Lung (tissue), 11 donors: ENCODE measurements at regions not wholly inside any gene's neighbourhood (a gene's known extent, or its start where the extent isn't known, plus 50 kb on each side); places are given as distances from the start of the nearest gene placed in this dataset.

Source experiments
- ATAC-seq: fragments of 200-7000 bp; cut with Tn5 transposase; one replicate; pipeline ENCODE4 v1.9.1; 2020; ENCODE audit warnings: moderate number of reproducible peaks; ENCODE audit not compliant: insufficient read depth, low FRiP score
- DNase-seq, 3 donors: peaks; one replicate each; pipeline ENCODE4 v3.0.0-alpha.2; 2013 to 2017
- H3K27ac ChIP-seq, 2 donors: one replicate each; pipeline ENCODE4 v1.5.1; 2013; ENCODE audit warnings: mild to moderate bottlenecking in 2 of 2, moderate library complexity in 2 of 2, control low read depth in 1 of 2, inconsistent platforms in 1 of 2, low read depth in 1 of 2, low read length in 1 of 2
- H3K27me3 ChIP-seq, 3 donors: one replicate each; pipeline ENCODE4 v1.5.1; 2013; ENCODE audit warnings: low read length in 2 of 3; ENCODE audit not compliant: control insufficient read depth in 3 of 3, insufficient read depth in 3 of 3
- H3K36me3 ChIP-seq, 4 donors: one replicate each; pipeline ENCODE4 v1.5.1; 2013; ENCODE audit warnings: low read length in 4 of 4, mild to moderate bottlenecking in 1 of 4, moderate library complexity in 1 of 4; ENCODE audit not compliant: control insufficient read depth in 4 of 4, insufficient read depth in 4 of 4
- H3K4me1 ChIP-seq, 5 donors: one replicate each; pipeline ENCODE4 v1.5.1; 2013; ENCODE audit warnings: low read length in 5 of 5, mild to moderate bottlenecking in 2 of 5, moderate library complexity in 1 of 5; ENCODE audit not compliant: control insufficient read depth in 5 of 5, insufficient read depth in 5 of 5
- H3K4me3 ChIP-seq: one replicate; pipeline ENCODE4 v1.5.1; 2013; ENCODE audit warnings: mild to moderate bottlenecking, control low read depth, moderate library complexity
- H3K9ac ChIP-seq, 2 donors: one replicate each; pipeline ENCODE4 v1.5.1; 2013; ENCODE audit warnings: low read length in 2 of 2, control low read depth in 1 of 2; ENCODE audit not compliant: insufficient read depth in 1 of 2
- H3K9me3 ChIP-seq, 4 donors: one replicate each; pipeline ENCODE4 v1.5.1; 2013; ENCODE audit warnings: low read length in 3 of 4, mild to moderate bottlenecking in 1 of 4, moderate library complexity in 1 of 4; ENCODE audit not compliant: control insufficient read depth in 4 of 4, insufficient read depth in 3 of 4
- CTCF ChIP-seq: IDR thresholded peaks from 2 replicates; pipeline ENCODE4 v1.5.1; 2012; ENCODE audit warnings: mild to moderate bottlenecking; ENCODE audit errors: control extremely low read depth, extremely low read depth
- WGBS, 2 donors: extraction: QIAGEN DNeasy Blood & Tissue Kit; methylation state at CpG; one replicate each; pipeline ENCODE4 v1.1.7; 2013; 5-methylcytosine and 5-hydroxymethylcytosine counted together
- donor health status: control.
- donor health status: control.
- donor health status: Bipolar disorder and iron deficiency.
- donor health status: healthy.
- donor health status: DM: yes; HTN: yes; CAD: no.

- Histone ChIP-seq H3K9ac (no peak overlapping the region), H3K4me3 (no peak overlapping the region), H3K36me3 (no peaks in the 10 kb centered on the region), H3K27me3 (no peaks in the 10 kb centered on the region), H3K9me3 (no peaks in the 10 kb centered on the region), H3K27ac (no peak overlapping the region), H3K4me1 (peaks cover 0 to 14% (median 2%) of the 10 kb centered on the region in 5 donors)
- ATAC-seq (no peak), DNase-seq (no peak)
- no peak for TF ChIP-seq CTCF
Measured at GRCh38 chr17:13117616-13118015, 99.8 kb upstream of the ELAC2 start.

GRCh38 chr17:13114601-13115031 lies 96.8 kb upstream of the ELAC2 start:
- WGBS, 2 donors: 8 to 12% methylated on average over 16 of the region's 16 CpGs
- ATAC-seq (peak; percentile 53), DNase-seq (peak; percentile 80 to 87 (median 84))
- Histone ChIP-seq H3K9ac (no peak overlapping the region), H3K4me3 (no peak overlapping the region), H3K9me3 (no peaks in the 10 kb centered on the region), H3K27ac (no peak overlapping the region), H3K4me1 (peaks cover 0 to 14% (median 2%) of the 10 kb centered on the region in 5 donors), H3K36me3 (no peaks in the 10 kb centered on the region), H3K27me3 (no peaks in the 10 kb centered on the region)
- peak; percentile 14 for TF ChIP-seq CTCF

GRCh38 chr17:13113821-13114525 lies 96.1 kb upstream of the ELAC2 start:
- no peak overlapping the region for H3K4me3 ChIP-seq
- WGBS, 2 donors: 65 to 75% methylated on average over 16 of the region's 16 CpGs
- H3K4me1 ChIP-seq: peaks cover 0 to 14% (median 2%) of the 10 kb centered on the region in 5 donors
- no peak for ATAC-seq
- no peak for TF ChIP-seq CTCF
- no peaks in the 10 kb centered on the region for H3K36me3 ChIP-seq
- no peak overlapping the region for H3K9ac ChIP-seq
- peak in 1 of 3 donors; percentile 2 for DNase-seq
- H3K27ac ChIP-seq: no peak overlapping the region
- no peaks in the 10 kb centered on the region for H3K9me3 ChIP-seq
- H3K27me3 ChIP-seq: peaks cover 0 to 2% (median 0%) of the 10 kb centered on the region in 3 donors
